Limb (tissue), 2 donors: ENCODE measurements at regions not wholly inside any gene's neighbourhood (a gene's known extent, or its start where the extent isn't known, plus 50 kb on each side); places are given as distances from the start of the nearest gene placed in this dataset.
"Not testable (repeated sequence)": the region's sequence is repeated elsewhere in the genome, so short reads cannot be mapped to it uniquely, and the experiment has no call there.

Source experiments
- DNase-seq, 2 donors: peaks; one replicate each; pipeline ENCODE4 v3.0.0-alpha.2; 2016; ENCODE audit errors: extremely low spot score in 2 of 2

DNA sequence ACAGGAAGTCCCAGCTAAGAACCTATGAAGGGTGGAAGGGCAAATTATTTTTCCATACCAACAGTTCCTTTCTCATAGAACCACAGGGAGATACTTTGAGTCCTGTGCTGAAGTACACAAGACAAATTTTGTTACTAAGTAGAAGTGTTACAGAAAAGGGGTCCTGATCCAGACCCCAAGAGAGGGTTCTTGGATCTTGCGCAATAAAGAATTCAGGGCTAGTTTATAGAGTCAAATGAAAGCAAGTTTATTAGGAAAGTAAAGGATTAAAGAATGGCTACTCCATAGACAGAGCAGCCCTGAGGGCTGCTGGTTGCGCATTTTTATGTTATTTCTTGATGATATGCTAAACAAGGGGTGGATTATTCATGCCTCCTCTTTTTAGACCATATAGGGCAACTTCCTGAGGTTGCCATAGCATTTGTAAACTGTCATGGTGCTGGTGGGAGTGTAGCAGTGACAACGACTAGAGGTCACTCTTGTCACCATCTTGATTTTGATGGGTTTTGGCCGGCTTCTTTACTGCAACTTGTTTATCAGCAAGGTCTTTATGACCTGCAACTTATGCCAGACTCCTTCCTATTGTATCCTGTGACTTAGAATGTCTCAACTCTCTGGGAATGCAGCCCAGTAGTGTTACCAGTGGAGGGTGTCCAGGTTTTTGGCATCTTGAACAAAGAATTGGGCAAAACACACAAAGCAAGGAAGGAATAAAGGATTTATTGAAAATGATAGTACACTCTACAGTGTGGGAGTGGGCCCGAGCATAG, 409.4 kb downstream of the SH2D4B start:
- no peak for DNase-seq

DNA sequence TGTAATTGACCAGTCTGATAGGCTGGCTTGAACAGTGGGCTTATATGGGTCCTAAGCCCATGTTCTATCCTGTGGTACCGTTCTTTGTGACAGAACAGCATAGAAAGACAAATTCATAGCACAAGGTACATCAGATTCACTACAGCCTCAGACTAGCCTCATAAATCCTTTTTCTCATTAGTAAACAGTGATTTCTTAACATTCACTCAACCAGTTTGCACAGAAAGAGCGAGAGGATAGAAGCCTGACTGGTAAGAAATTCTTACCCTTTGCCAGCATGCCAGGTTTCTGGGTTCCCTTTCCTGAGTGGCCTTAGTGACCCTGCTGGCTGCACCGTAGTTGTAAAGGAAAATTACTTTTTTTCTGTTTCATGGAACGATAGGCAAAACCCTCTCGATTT, 412.1 kb downstream of the SH2D4B start:
- DNase-seq, result no peak

DNA sequence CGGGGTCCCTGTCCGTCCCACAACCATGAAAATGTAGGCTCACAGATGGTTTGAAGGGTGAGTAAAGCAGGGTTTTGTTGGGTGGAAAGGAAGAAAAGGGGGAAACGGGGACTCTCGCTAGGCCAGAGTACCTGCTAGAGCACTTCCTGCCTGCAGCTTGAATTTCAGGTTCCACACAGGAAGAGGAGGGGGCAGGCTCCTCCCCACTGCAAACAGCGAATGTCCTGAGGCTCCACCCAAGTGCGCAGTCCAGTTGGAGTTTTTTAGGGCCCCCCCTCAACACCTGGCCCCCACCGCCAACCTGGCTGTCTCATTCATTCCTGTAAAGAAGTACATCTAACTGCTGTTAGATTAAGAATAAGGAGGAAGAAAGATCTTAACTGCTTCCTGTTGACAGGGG, 414.7 kb downstream of the SH2D4B start:
- no peak for DNase-seq

DNA sequence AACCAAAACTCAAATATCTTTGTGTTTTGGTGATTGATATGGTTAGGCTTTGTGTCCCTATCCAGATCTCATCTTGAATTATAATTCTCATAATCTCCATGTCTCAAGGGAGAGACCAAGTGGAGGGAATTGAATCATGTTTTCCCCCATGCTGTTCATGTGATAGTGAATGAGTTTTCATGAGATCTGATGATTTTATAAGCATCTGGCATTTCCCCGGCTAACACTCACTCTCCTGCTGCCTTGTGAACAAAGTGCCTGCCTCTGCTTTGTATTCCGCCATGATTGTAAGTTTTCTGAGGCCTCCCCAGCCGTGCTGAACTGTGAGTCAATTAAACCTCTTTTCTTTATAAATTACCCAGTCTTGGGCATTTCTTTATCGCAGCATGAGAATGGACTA, 419.5 kb downstream of the SH2D4B start:
- no peak for DNase-seq

DNA sequence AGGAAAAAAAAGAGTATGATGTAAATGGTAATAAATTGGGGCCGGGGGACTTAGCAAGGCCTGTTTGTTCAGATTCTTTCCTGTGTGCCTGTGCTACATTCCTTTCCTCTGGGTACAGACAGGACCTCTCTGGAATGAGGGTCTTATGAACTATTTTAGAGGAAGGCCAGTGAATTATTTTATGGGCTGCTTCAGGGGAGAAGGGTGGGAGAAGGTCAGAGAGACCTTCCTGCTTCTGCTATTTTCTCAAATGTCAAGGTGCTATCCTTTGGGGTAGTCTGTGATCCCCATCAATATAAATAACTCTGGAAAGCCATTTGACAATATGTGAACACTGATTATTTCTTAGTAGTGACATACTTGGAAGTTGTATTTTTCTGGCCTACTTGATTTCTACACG, 426.5 kb downstream of the SH2D4B start:
- DNase-seq, result no peak

DNA sequence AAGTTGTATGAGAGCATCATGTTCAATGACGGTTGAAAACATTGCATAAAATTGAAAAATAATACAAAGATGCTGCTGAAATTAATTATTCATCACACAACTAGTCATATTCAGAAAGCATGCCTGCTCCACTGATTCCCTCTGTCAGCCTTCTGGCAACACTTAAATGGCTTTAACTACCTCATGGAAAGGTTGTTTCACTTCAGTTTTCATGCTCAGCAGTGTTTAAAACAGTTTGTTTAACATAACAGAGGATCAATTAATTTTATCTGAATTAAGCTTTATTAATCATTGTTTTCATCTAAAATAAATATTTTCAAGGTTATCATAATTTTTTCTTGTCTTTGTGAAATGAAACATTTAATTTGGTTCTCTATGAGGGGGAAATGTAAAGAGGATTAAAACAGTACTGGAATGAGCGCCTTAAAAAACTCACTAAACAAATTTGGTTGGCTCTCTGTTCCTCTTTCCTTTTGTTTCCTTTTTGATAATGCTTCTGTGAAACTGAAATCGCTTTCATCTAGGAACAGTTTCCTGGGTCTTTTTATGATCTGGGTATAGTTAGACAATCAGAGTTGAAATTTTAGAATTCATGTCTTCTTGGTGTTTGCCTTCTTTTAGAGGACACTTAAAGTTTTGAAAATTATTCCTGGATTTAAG, 427.4 kb downstream of the SH2D4B start:
- no peak for DNase-seq

DNA sequence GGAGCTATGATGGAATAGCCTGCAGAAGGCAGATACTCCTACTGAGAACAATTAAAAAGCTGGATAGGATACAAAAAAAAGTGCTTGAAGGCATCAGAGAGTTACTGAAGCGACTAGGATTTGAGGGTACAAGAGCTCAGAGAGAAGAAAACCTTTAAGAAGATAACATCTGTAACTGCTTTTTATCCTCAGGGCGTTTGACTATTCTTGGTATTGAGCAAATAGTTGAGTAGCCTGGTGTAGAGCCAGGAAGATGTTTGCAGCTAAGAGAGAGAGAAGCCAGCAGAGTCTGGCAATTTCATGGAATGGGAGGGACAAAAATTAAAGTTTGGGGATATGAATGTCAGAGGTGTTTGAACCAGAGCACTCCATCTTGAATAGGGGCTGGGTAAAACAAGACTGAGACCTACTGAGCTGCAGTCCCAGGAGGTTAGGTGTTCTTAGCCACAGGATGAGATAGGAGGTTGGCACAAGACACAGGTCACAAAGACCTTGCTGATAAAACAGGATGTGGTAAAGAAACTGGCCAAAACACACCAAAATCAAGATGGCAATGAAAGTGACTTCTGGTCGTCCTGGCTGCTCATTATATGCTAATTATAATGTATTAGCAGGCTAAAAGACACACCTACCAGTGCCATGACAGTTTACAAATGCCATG, 428.8 kb downstream of the SH2D4B start:
- no peak for DNase-seq

DNA sequence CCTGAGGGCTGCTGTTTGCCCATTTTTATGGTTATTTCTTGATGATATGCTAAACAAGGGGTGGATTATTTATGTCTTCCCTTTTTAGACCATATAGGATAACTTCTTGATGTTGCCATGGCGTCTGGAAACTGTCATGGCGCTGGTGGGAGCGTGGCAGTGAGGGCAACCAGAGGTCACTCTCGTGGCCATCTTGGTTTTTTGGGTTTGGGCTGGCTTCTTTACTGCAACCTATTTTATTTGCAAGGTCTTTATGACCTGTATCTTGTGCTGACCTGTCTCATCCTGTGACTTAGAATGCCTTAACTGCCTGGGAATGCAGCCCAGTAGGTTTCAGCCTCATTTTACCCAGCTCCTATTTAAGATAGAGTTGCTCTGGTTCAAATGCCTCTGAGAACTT, 429.7 kb downstream of the SH2D4B start:
- not testable (repeated sequence) for DNase-seq

DNA sequence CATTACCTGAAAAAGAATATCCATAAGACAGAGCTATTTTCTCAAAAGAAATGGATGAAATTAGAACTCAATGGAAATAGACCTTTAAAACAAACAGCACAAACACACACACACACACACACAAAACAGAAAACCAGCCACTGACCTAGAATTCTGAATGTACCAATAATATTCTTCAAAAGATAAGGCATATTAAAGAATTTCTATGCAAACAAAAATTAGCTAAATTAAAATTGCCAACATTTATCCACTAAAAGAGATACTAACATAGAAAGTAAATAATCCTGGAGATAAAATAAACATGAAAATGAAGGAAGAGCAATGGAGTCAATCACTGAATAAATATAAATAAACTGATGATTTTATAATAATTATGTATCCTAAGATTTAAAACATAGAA, 431.2 kb downstream of the SH2D4B start:
- no peak for DNase-seq

DNA sequence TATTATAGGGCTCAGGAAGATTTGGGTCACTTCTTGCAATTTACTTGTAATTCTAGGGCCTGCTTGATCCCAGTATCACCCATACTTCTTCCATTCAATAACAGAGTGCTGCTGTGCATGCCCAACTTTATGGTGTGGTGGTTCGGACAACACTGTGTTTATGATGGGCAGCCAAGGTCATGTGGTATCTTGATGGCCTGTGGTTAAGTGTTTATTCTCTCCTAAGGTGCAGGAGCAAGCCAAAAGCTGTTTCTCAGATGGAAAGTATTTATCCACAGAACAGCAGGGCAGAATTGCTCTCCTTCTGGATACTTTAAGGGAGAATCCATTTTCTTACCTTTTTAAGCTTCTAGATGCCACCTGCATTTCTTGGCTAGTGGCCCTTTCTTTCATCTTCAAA, 433.8 kb downstream of the SH2D4B start:
- DNase-seq, result no peak

DNA sequence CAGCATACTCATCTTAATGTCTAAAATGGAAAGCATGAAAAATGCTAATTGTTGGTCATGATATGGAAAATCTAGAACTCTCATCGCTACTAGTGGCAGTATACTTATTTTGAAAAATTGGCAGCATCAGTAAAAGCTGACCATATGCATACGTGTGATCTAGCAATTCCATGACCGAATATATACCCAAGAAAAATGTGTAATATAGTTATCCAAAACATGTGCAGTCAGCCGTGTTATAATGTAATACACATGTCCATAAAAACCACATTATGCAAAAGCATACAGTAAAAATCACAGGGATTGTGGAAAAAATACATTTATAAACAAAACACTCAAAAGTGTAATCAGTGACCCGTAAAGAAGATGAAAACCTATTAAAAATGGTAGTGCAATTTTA, 439.0 kb downstream of the SH2D4B start:
- DNase-seq, result no peak

DNA sequence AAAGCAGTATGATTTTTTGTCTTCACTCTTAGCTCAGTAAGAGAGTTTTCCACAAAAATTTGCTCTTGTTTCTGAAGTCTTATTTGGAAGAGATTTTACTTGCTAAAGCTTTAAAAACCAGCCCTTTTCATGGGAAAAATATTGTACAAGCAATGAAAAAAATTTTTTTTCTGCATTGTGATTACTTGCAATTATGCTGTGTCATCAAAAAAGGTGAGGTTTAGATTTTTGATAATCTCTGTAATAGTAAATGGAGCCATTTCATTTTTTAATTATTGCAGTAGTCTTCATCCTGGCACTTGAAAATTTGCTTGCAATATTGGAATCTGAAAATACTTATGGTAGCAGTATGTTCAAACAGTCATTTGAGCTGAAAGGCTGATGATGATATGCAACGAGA, 447.4 kb downstream of the SH2D4B start:
- no peak for DNase-seq

DNA sequence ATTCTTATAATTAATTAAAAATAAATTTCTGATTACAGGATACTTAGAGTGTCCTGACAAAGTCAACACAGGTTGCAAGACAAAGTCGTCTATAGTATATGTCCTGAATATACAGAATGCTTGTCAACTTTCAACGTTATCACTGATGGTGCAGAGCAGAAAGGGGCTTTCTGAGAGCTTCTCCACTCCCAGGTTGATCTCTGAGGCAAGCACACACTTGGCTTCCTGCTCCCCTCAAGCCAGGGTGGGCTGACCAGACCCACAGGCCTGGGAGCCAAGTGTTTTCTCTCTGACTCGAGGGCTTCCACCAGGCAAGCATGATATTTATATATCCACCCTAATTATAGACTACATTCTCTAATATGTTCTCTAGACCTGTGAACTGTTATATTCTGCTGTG, 448.9 kb downstream of the SH2D4B start:
- no peak for DNase-seq

DNA sequence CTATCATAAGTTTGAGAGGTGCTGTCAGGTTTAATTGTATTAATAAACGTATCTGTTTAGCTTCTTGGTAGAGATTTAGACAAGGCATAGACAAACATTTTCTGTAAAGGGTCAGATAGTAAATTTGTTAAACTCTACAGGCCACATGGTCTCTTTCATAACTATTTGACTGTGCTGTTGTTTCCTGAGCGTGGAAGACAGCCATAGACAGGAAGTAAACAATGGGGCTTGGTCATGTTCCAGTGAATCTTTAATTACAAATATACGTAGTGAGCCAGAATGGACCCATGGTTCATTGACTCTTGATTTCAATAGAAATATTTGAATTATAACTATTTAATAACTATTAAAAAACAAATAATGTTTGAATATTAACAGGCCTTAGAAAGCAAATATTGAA, 451.1 kb downstream of the SH2D4B start:
- no peak for DNase-seq

DNA sequence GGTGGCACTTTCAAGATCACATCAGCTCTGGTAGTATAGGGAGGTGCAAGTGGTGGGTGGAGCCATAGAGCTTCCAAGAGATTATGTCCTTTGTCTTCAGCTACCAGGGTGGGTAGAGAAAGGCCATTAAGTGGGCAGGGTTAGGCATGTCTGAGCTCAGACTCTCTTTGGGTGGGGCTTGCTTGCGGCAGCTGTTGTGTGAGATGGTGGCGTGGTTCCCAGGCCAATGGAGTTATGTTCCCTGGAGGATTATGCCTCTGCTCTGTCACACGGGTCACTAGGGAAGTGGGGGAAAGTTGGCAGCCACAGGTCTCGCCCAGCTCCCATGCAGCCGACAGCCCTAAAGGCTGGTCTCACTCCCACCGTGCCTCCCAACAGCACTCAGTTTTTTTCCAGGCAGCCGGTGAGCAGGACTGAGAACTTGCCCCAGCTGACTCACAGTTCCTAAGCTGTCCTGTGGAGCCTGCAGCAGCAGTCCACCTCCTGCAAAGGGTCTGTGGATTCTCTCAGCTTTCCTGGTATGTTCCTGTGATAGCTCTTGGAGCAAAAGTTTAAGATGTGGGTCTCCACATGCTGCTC, 459.0 kb downstream of the SH2D4B start:
- DNase-seq, result no peak

DNA sequence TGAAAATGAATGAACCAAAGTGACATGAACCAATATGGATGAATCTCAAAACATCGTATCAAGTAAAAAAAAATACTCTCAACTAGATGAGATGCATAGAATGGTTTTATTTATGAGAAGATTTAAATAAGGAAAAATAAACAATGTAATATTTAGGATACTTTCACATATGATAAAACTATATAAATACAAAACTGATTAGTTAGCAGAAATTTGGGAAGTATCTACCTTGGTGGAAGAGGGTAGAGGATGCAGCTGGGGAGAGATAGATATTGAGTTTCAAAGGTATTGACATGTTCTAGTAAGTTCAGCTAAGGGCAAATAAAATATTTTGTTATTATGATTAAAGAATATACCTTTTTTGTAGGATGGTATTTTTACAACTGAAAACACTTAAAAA, 463.1 kb downstream of the SH2D4B start:
- no peak for DNase-seq

DNA sequence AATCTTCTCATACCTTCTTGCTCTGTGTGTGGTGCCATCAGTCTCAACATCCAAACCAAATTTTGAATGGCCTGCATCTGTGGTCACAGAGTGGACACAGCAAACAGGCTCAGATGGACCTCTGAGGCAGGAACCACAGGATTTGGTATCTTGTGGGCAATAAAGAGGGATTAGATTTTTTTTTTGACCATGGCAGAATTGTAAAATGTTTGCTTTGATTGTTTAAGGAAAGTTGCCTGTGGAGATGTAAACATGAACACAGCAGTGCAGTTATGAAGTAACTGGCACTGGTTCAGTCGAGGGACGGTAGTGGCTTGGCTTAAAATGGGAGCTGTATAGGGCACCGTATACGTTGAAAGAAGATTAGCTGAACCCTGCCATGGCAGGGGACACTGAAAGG, 464.7 kb downstream of the SH2D4B start:
- no peak for DNase-seq

DNA sequence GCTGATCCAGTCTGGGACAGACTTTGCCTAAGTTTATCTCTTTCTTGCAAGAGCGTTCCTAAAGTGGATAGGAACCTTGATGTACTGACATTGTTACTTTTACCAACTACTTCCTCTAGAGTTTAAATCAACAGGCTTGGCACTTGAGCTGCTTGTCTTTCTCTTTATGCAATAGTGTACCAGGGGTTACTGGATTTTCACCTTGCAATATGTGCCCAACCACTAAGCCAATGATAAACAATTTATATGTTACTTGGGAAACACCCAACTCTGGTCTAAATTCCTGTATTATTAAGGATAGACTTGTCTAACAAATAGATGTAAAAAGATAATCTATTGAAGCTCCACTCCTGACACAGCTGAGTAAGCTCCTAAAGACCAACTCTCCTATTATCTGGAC, 470.2 kb downstream of the SH2D4B start:
- DNase-seq, result no peak

DNA sequence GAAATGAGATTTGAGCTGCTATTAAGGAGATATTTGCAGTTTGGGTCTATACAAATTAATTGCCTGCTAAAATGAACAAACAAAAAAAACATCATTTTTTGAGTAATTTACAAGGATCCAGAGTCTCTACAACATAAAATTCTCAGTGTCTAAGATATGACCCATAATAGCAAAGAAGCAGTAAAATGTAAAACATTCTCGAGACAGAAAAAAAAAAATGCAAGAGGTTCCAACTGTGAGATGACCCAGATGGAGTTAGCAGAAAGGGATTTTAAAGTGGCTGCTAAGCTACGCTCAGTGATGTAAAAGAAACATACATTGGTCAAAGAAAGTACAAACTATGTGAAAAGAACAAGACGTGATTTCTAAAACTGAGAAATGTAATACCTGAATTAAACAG, 471.0 kb downstream of the SH2D4B start:
- no peak for DNase-seq

DNA sequence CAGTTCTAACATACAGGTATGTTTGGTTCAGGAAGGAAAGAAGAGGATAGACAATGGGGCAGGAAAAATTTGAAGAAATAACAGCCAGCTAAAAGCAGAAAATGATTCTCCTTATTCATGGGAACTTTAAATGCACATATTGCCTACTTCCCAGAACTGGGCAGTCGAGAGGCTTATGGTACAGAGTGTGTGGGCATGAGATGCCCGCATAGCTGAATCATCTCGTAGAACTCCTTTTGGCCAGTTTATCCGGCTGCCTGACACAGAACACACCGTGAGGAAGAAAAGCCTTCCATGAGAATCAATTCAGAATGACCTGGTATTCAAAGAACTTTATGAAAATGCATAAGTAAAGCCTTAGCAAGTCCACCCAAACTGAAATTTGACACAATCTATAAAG, 471.6 kb downstream of the SH2D4B start:
- DNase-seq, result no peak

DNA sequence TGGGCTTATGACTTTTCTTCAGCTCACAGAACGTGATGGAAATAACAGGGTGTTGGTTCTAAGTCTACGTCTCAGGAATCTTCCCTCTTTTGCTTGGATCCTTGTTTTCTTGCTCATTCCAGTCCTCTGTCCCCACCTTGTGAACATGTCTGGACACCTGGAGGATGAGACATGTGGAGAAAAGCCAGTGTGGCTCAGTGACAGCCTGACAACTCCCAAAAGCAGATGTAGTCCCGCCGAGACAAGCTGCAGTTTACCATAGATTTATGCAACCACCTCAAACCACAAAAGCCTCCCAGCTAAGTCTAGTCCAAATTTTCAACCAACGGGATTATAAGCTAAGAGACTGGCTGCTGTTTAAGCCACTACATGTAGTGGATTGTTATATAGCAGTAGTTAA, 476.1 kb downstream of the SH2D4B start:
- DNase-seq, result no peak
